HCT116 (cell line): ENCODE measurements at regions not wholly inside any gene's neighbourhood (a gene's known extent, or its start where the extent isn't known, plus 50 kb on each side); places are given as distances from the start of the nearest gene placed in this dataset.

Source experiments
- ATAC-seq: fragments of 200-7000 bp; cut with Tn5 transposase; 2 replicates; pipeline ENCODE4 v1.9.1; 2020; ENCODE audit warnings: mild to moderate bottlenecking, moderate library complexity
- BruUV-seq: library from RNA; stranded (reverse); fragments of 400-500 nt; replicated peaks from 2 replicates; lab custom pipeline; 2021; lab: Mats Ljungman, UMichigan
- CTCF ChIA-PET: fragments of 300-600 bp; sonication (Branson Sonifier 250); formaldehyde crosslinking; loops from one replicate; lab custom pipeline; 2021; ENCODE audit warnings: antibody characterized with exemption; lab: Charles Lee
- POLR2A ChIA-PET: fragments of 300-600, 350-600 bp; sonication (Branson Sonifier 250); formaldehyde crosslinking; loops from one replicate; lab custom pipeline; 2021; ENCODE audit warnings: antibody characterized with exemption; lab: Charles Lee
- RAD21 ChIA-PET, 2 experiments: fragments of 300-600 bp; sonication (Branson Sonifier 250); formaldehyde crosslinking; loops; one replicate each; lab custom pipeline; 2023; ENCODE audit warnings: low total read pairs in 2 of 2; ENCODE audit not compliant: uncharacterized antibody in 2 of 2, unreplicated experiment in 2 of 2, low non-redundant PET in 1 of 2; lab: Charles Lee
- DNase-seq: peaks from one replicate; pipeline ENCODE4 v3.0.0-alpha.2; 2010; ENCODE audit warnings: low read depth, low spot score
- H2AFZ ChIP-seq: fragments of 200-600 bp; shearing (Covaris generic), sonication (generic); 2 replicates; pipeline ENCODE4 v1.6.1; 2017; ENCODE audit warnings: low read depth, mixed run types, mixed read lengths, antibody characterized with exemption, low read length; ENCODE audit not compliant: poor library complexity, severe bottlenecking
- H3K27ac ChIP-seq: 2 replicates; pipeline ENCODE4 v1.5.1; 2012; ENCODE audit warnings: low read depth, low read length
- H3K27me3 ChIP-seq: fragments of 200-600 bp; sonication (generic); 2 replicates; pipeline ENCODE4 v1.6.1; 2016; ENCODE audit warnings: mixed run types, low read length, mixed read lengths; ENCODE audit not compliant: insufficient read depth
- H3K36me3 ChIP-seq, 2 experiments: fragments of 200-500 bp in 1 of 2; fragments of 200-600 bp in 1 of 2; sonication (Bioruptor generic) in 1 of 2; sonication (generic) in 1 of 2; 2 replicates each; pipeline versions ENCODE4 v1.5.1 to v1.6.1; 2014 to 2016; ENCODE audit warnings: low read length in 2 of 2, inconsistent platforms in 1 of 2, mixed read lengths in 1 of 2, mixed run types in 1 of 2; ENCODE audit not compliant: insufficient read depth in 2 of 2, control insufficient read depth in 1 of 2
- H3K4me1 ChIP-seq, 2 experiments: fragments of 200-600 bp in 1 of 2; sonication (generic) in 1 of 2; 2 replicates each; pipeline versions ENCODE4 v1.5.1 to v1.6.1; 2012 to 2017; ENCODE audit warnings: low read length in 2 of 2, inconsistent platforms in 1 of 2, mild to moderate bottlenecking in 1 of 2, mixed read lengths in 1 of 2, mixed run types in 1 of 2, moderate library complexity in 1 of 2; ENCODE audit not compliant: insufficient read depth in 2 of 2, control insufficient read depth in 1 of 2
- H3K4me2 ChIP-seq: fragments of 200-600 bp; sonication (generic); 2 replicates; pipeline ENCODE4 v1.6.1; 2017; ENCODE audit warnings: mixed run types, low read length, mixed read lengths
- H3K4me3 ChIP-seq, 2 experiments: fragments of 200-600 bp in 1 of 2; sonication (generic) in 1 of 2; replicated peaks in 1 of 2; 2 replicates each; pipeline ENCODE4 v1.5.1; 2011 to 2016; ENCODE audit warnings: low read length in 2 of 2, control low read depth in 1 of 2, low read depth in 1 of 2, mild to moderate bottlenecking in 1 of 2, mixed read lengths in 1 of 2, mixed run types in 1 of 2
- H3K79me2 ChIP-seq: fragments of 200-600 bp; sonication (generic); 2 replicates; pipeline ENCODE4 v1.6.1; 2017; ENCODE audit warnings: mild to moderate bottlenecking, mixed run types, low read length, moderate library complexity, mixed read lengths; ENCODE audit not compliant: insufficient read depth
- H3K9ac ChIP-seq: fragments of 200-600 bp; sonication (generic); 2 replicates; pipeline ENCODE4 v1.6.1; 2016; ENCODE audit warnings: low read length, mixed read lengths
- H3K9me2 ChIP-seq: fragments of 200-600 bp; sonication (generic), shearing (Covaris generic); 2 replicates; pipeline ENCODE4 v1.6.1; 2017; ENCODE audit warnings: mixed run types, mild to moderate bottlenecking, moderate library complexity; ENCODE audit not compliant: insufficient read depth
- H3K9me3 ChIP-seq, 2 experiments: fragments of 200-500 bp in 1 of 2; fragments of 200-600 bp in 1 of 2; sonication (Bioruptor generic) in 1 of 2; sonication (generic) in 1 of 2; 2 replicates each; pipeline ENCODE4 v1.6.1; 2014 to 2017; ENCODE audit warnings: low read length in 2 of 2, mixed read lengths in 2 of 2, inconsistent platforms in 1 of 2, low read depth in 1 of 2, mild to moderate bottlenecking in 1 of 2, mixed run types in 1 of 2, moderate library complexity in 1 of 2; ENCODE audit not compliant: control insufficient read depth in 1 of 2, insufficient read depth in 1 of 2
- H4K20me1 ChIP-seq: fragments of 200-600 bp; sonication (generic), shearing (Covaris generic); 2 replicates; pipeline ENCODE4 v1.6.1; 2017; ENCODE audit warnings: mixed run types, mild to moderate bottlenecking, moderate library complexity; ENCODE audit not compliant: insufficient read depth
- CBX3 ChIP-seq: IDR thresholded peaks from 2 replicates; pipeline ENCODE4 v1.6.1; 2012; ENCODE audit warnings: low read depth
- EGR1 ChIP-seq: IDR thresholded peaks from 2 replicates; pipeline ENCODE4 v1.6.1; 2012; ENCODE audit warnings: low read depth
- ELF1 ChIP-seq: IDR thresholded peaks from 2 replicates; pipeline ENCODE4 v1.6.1; 2012; ENCODE audit warnings: low read depth, borderline replicate concordance
- FOSL1 ChIP-seq: IDR thresholded peaks from 2 replicates; pipeline ENCODE4 v1.6.1; 2012; ENCODE audit warnings: low read depth
- JUND ChIP-seq: IDR thresholded peaks from 2 replicates; pipeline ENCODE4 v1.6.1; 2012
- MAX ChIP-seq: IDR thresholded peaks from 2 replicates; pipeline ENCODE4 v1.6.1; 2012
- POLR2A ChIP-seq: IDR thresholded peaks from 2 replicates; pipeline ENCODE4 v1.7.0; 2011; ENCODE audit warnings: borderline replicate concordance; ENCODE audit not compliant: insufficient read depth, insufficient read length; ENCODE audit errors: extremely low read depth
- POLR2AphosphoS5 ChIP-seq: IDR thresholded peaks from 2 replicates; pipeline ENCODE4 v1.6.1; 2011; ENCODE audit warnings: mild to moderate bottlenecking, low read depth, low read length, moderate library complexity
- REST ChIP-seq: IDR thresholded peaks from 2 replicates; pipeline ENCODE4 v1.6.1; 2012; ENCODE audit warnings: low read depth
- SIN3A ChIP-seq: IDR thresholded peaks from 2 replicates; pipeline ENCODE4 v1.6.1; 2012; ENCODE audit warnings: low read depth
- SP1 ChIP-seq: IDR thresholded peaks from 2 replicates; pipeline ENCODE4 v1.6.1; 2012; ENCODE audit warnings: low read depth
- SRF ChIP-seq: IDR thresholded peaks from 2 replicates; pipeline ENCODE4 v1.6.1; 2012; ENCODE audit warnings: low read depth
- YY1 ChIP-seq: IDR thresholded peaks from 2 replicates; pipeline ENCODE4 v1.6.1; 2011; ENCODE audit warnings: low read length, low read depth, moderate library complexity, mild to moderate bottlenecking; ENCODE audit not compliant: insufficient replicate concordance; ENCODE audit errors: extremely low read depth
- ZFX ChIP-seq: fragments of 450-650 bp; IDR thresholded peaks from 2 replicates; pipeline ENCODE4 v1.6.1; 2017
- intact Hi-C: fragments of 100-400 bp; cut with micrococcal nuclease; formaldehyde crosslinking; loops from 2 replicates; pipeline ENCODE4 v1.10.0; 2022

GRCh38 chr16:64130140-64130539 lies 991.7 kb downstream of the CDH11 start:
- no peak overlapping the region for H2AFZ ChIP-seq
- no peaks in the 10 kb centered on the region for H4K20me1 ChIP-seq
- ATAC-seq (no peak), DNase-seq (no peak)
- H3K79me2 ChIP-seq, result no peaks in the 10 kb centered on the region
- H3K27ac ChIP-seq, result no peak overlapping the region
- ChIA-PET CTCF (no interaction called here), RAD21 (no interaction called here), POLR2A (no interaction called here)
- TF ChIP-seq EGR1 (no peak), SP1 (no peak), SIN3A (no peak)
- intact Hi-C loops, result no loop called here
- no TSS peak for BruUV-seq
- H3K9ac ChIP-seq, result no peak overlapping the region
- H3K4me3 ChIP-seq, result no peak overlapping the region
- H3K4me1 ChIP-seq, result no peaks in the 10 kb centered on the region
- no peaks in the 10 kb centered on the region for H3K27me3 ChIP-seq
- peaks cover 3 to 15% of the 10 kb centered on the region in 2 experiments; a peak in 2 of 4 replicates for H3K9me3 ChIP-seq
- H3K36me3 ChIP-seq, result no peaks in the 10 kb centered on the region
- H3K9me2 ChIP-seq, result no peaks in the 10 kb centered on the region
- no peak overlapping the region for H3K4me2 ChIP-seq

GRCh38 chr16:64122177-64122576 lies 999.7 kb downstream of the CDH11 start:
- DNase-seq (no peak), ATAC-seq (no peak)
- no TSS peak for BruUV-seq
- intact Hi-C loops, result no loop called here
- Histone ChIP-seq H3K27ac (no peak overlapping the region), H3K79me2 (no peaks in the 10 kb centered on the region), H3K4me3 (no peak overlapping the region), H3K9ac (no peak overlapping the region), H3K27me3 (no peaks in the 10 kb centered on the region), H3K4me1 (no peaks in the 10 kb centered on the region), H3K4me2 (no peak overlapping the region), H4K20me1 (no peaks in the 10 kb centered on the region), H3K36me3 (no peaks in the 10 kb centered on the region), H3K9me3 (peaks cover 3 to 7% of the 10 kb centered on the region in 2 experiments; a peak in 2 of 4 replicates), H3K9me2 (no peaks in the 10 kb centered on the region), H2AFZ (no peak overlapping the region)
- ChIA-PET POLR2A (no interaction called here), CTCF (no interaction called here), RAD21 (no interaction called here)
- TF ChIP-seq ELF1 (no peak), JUND (no peak), ZFX (no peak), SP1 (no peak), FOSL1 (no peak), EGR1 (no peak), MAX (no peak), REST (no peak), POLR2AphosphoS5 (no peak), POLR2A (no peak), SRF (no peak), YY1 (no peak), CBX3 (no peak)
